GM21526 (cell line): ENCODE measurements at regions not wholly inside any gene's neighbourhood (a gene's known extent, or its start where the extent isn't known, plus 50 kb on each side); places are given as distances from the start of the nearest gene placed in this dataset.

Experiments
- ATAC-seq: cut with Tn5 transposase; IDR thresholded peaks from one replicate; pipeline ENCODE4 v1.9.1; 2021; ENCODE audit warnings: moderate library complexity; ENCODE audit not compliant: unreplicated experiment, low FRiP score

DNA sequence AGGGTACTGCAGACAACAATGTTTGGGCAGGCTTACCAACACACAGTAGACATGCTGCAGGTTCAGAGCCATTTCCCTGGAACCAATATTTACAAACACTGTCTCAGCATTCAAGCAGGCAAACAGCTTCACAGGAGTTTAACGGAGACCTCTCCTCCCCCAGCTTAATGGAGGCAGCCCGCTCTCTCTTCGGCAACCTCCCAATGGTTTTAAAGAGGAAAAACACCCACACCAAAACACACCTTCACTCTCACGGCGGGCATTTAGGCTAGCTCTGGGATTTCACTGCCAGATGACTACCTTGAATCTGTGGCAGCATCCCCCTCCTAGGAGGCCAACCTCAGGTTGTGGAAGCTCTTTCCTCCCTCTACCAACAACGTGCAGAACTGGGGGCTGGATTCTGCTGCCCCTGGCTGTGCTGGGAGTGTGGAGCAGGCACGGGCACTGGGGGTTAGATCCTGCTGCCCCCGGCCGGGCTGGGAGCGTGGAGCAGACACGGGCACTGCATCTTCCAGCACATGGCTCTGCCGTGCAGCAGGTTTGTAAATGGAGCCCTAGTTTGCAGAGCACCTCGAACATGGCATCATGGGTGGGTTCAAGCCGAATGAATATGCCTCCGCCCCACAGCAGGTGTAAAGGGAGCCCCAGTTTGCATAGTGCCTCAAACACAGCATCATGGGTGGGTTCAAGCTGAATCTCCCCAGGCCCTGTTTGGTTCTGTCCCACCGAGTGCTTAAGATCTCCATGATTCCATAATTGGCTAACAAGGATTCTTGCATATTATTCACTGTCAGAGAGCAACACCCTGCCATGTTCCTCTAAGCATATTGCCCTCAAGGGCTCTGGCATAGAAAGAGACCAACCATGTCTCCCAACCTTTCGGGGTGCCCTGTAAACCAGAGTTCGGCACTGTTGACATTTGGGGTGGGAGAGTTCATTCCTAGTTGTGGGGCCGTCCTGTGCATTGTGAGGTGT lies 86.4 kb downstream of the RBFOX3 start:
- no peak for ATAC-seq

- no peak for ATAC-seq
Observed at GRCh38 chr17:79522414-79522813, 88.4 kb downstream of the RBFOX3 start.

DNA sequence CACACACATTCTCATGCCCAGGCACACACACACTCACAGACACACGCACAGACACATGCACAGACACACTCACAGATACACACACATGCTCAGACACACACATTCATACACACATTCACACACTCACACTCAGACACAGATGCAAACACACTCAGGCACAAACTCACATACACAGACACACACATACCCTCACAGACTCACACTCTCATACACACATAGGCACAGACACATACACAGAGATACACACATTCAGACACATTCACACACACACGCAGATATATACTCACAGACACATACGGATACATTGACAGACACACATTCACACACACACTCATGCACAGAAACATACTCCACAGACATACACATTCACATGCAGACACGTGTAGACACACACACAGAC lies 89.6 kb downstream of the RBFOX3 start:
- ATAC-seq, result no peak

DNA sequence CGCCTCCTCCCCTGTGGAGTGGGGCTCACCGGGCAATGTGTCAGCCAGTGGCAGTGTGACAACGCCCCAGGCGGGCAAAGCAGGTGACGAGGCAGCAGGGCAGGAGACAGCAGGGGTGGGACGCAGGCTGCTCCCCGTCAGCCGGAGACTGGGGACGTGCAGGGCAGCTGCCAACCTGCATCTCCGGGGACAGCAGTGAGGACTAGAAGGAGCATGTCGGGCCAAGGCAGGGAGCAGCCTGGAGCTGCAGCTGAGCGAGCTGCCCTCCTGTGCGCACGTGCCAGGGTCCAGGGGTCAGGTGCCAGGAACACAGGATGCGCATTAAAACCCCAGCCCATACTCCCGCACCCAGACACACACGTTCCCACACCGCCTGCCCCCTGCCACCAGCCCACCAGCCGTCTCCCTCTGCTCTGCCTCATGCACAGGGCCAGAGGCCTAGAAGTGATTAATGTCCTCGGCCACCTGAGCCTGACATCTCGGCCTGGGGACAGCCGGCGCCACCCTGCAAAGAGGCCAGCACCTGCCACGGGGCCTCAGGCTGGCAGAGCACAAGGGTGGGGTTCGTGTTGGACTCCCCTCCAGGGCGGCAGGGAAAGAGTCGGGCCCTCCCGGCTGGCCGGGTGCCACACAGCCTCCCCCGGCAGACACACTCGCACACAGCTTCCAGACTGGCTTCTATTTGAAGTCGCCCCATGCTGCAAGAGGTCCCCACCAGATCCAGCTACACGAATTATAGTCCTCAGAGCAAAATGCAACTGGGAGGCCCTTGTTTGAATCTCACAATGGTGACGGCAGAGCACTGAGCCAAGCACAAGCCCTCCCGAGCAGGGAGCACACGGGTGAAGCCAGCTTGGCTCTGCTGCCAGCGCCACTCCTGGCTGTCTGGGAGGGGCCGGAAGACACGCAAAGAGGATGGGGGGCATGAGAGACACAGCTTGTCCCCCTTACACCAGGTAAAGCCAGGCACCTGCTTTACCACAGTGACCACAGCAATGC lies 90.4 kb downstream of the RBFOX3 start:
- no peak for ATAC-seq

GRCh38 chr17:79519601-79520000 lies 91.2 kb downstream of the RBFOX3 start:
- no peak for ATAC-seq

GRCh38 chr17:79518585-79519523 lies 92.0 kb downstream of the RBFOX3 start:
- ATAC-seq, result no peak

- ATAC-seq, result no peak
Observed at GRCh38 chr17:79517827-79518584, 92.8 kb downstream of the RBFOX3 start.

DNA sequence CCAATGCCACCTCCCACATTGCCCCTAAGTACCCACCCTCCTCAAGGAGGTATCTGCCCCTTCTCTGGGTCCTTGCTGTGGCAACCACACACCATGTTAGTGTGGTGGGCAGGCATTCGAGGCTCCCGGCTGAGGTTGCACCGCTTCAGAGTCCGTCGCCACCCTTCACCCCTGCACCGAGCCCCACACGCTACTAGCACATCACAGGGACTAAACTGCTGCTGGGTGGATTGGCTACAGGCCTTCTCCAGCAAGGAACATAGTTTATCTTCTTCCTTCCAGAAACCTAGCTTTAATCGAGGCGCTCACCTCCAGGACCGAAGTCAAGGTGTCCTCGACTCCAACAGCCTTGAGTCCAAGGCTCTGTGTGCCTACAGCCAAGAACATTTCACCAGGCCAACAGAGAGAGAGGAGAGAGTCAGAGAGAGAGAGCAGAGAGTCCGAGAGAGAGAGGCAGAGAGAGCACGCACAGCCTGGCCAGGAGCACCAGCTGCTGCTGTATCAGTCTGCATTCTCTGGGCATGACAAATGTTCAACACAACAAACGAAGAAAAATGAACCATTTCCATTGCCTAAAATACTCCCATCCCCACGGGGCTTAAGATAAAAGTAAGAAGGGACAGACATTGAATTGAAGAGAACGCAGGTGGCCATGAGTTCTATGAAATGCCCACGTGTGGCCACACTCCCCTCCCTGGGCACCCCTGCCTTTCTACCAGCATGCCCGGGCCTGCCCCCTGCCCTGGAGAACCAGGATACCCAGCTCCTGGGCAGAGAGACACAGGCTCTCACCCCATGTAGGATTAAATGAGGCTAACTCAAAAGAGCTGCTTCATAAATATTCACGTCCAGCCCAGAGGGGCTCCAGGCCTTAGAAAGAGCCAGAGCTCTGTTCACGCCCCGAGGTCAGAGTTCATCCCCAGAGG lies 94.9 kb downstream of the RBFOX3 start:
- ATAC-seq, result no peak

- no peak for ATAC-seq
Observed at GRCh38 chr17:79515110-79515509, 95.7 kb downstream of the RBFOX3 start.

DNA sequence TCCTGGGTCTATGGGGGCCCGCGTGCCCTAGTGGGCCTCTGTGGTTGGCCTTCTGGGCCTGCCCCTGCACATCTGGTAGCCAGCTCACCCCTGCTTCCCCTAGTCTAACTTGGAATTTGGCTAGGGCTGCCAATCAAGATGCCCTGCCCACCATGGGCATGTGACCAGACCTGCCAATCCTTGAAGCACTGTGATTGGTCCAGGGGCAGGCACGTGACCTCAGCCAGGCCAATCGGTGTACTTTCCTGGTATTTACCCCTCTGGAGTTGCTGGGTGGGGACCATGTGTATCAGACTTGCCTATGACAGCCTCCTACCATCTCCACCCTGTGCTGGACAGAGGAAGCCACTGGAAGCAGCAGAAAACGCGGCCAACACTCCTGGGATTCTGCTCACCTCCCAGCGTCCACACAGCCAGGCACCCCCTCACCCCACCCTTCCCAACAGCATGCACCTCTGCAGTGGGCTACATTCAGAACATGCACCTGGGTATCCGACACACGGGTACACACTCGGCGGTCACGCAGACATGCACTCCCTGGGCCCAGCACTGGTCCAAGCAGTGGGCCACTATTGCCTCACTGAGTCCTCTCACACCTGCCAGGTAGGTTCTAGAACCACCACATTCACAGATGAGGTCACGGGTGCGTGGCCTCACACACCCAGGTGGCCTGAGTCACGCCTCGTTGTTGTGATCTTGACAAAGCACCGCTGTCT lies 96.9 kb downstream of the RBFOX3 start:
- ATAC-seq, result no peak

GRCh38 chr17:79513206-79513605 lies 97.6 kb downstream of the RBFOX3 start:
- ATAC-seq, result no peak

DNA sequence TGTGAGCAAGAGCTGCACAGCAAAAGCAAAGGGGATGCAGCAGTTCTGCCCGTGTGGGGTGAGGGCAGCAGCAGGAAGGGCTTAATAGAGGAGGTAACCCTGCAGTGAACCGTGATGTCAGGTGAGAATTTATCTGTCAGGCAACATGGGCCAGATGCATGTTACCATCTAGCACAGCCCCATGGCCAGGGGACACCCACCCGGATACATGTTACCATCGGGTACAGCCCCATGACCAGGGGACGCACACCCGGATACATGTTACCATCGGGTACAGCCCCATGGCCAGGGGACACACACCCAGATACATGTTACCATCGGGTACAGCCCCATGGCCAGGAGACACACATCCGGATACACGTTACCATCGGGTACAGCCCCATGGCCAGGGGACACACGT lies 99.4 kb downstream of the RBFOX3 start:
- ATAC-seq, result no peak

DNA sequence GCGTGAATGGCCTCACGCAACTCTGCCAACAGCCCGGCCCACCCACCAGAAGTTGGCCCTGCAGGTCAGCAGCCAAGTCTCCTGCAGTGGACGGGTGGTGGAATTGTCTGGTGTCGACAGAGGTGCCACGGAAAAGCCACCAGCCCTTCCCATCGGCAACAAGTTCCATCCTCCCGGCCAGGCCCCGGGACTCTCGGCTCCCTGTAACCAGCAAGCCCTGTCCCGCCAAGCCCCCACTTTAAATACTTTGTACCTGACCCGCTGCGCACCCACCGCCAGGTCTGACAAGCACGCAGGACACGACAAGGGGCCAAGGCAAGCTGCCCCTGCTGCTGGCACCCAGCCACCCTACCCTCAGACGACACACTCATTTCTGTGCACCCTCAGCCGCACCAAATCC lies 100.8 kb downstream of the RBFOX3 start:
- no peak for ATAC-seq

GRCh38 chr17:79509490-79509889 lies 101.4 kb downstream of the RBFOX3 start:
- ATAC-seq, result no peak

DNA sequence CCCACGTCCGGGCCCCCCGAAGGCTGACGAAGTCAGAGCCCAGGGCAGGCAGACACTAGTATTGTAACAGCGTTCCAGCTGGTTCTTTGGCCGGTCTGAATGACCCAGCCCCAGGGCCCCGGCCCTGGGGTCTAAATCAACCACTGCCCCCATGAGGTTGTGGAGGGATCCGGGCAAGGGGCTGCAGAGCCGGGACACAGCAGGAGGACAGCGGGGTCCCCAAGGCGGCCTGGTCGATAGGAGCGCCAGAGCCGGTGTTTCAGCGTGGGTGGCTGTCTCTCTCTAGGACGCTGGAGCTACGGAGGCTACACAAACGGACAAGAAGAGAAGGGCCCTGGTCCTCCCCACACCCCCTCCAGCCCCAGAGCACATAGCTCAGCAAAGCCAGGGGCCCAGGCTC lies 101.8 kb downstream of the RBFOX3 start:
- ATAC-seq, result no peak

GRCh38 chr17:79508291-79508716 lies 102.5 kb downstream of the RBFOX3 start:
- ATAC-seq, result no peak

GRCh38 chr17:79506955-79507354 lies 103.9 kb downstream of the RBFOX3 start:
- ATAC-seq, result no peak
